SK-N-SH (cell line): ENCODE measurements at regions not wholly inside any gene's neighbourhood (a gene's known extent, or its start where the extent isn't known, plus 50 kb on each side); places are given as distances from the start of the nearest gene placed in this dataset.

Experiments
- CTCF ChIA-PET: fragments of 300-600, 350-600 bp; formaldehyde crosslinking; extraction: SDS; loops from one replicate; lab custom pipeline; 2021; lab: Yijun Ruan, JAX
- POLR2A ChIA-PET: fragments of 350-600 bp; sonication (Branson Sonifier 250); formaldehyde crosslinking; extraction: SDS; loops from one replicate; lab custom pipeline; 2020; ENCODE audit warnings: antibody characterized with exemption, inconsistent platforms; lab: Yijun Ruan, JAX
- DNase-seq: peaks from one replicate; pipeline ENCODE4 v3.0.0; 2012
- H2AFZ ChIP-seq: fragments of 200-600 bp; sonication (generic); 2 replicates; pipeline ENCODE4 v1.8.1; 2016; ENCODE audit warnings: antibody characterized with exemption, mild to moderate bottlenecking, low read depth
- H3F3A ChIP-seq: fragments of 200-600 bp; sonication (generic); replicated peaks from 2 replicates; pipeline ENCODE3; 2016; ENCODE audit warnings: antibody characterized with exemption, mild to moderate bottlenecking; ENCODE audit not compliant: insufficient read depth
- H3K27ac ChIP-seq, 2 experiments: fragments of 200-500 bp in 1 of 2; fragments of 200-600 bp in 1 of 2; sonication (Bioruptor generic) in 1 of 2; sonication (generic), shearing (Covaris generic) in 1 of 2; 2 replicates each; pipeline versions ENCODE4 v1.5.1 to v1.6.1; 2014 to 2016; ENCODE audit warnings: low read depth in 2 of 2, inconsistent platforms in 1 of 2, low read length in 1 of 2, mild to moderate bottlenecking in 1 of 2, mixed read lengths in 1 of 2
- H3K27me3 ChIP-seq: fragments of 200-600 bp; sonication (generic), shearing (Covaris generic); 2 replicates; pipeline ENCODE4 v1.6.1; 2016; ENCODE audit warnings: mixed run types; ENCODE audit not compliant: insufficient read depth
- H3K36me3 ChIP-seq, 2 experiments: fragments of 200-500 bp in 1 of 2; fragments of 200-600 bp in 1 of 2; sonication (Bioruptor generic) in 1 of 2; sonication (generic) in 1 of 2; replicated peaks in 1 of 2; 2 replicates each; pipeline versions ENCODE3 to v1.5.1; 2014 to 2016; ENCODE audit warnings: low read length in 1 of 2, mild to moderate bottlenecking in 1 of 2; ENCODE audit not compliant: insufficient read depth in 2 of 2, control insufficient read depth in 1 of 2
- H3K4me1 ChIP-seq, 2 experiments: fragments of 200-500 bp in 1 of 2; fragments of 200-600 bp in 1 of 2; sonication (Bioruptor generic) in 1 of 2; sonication (generic), shearing (Covaris generic) in 1 of 2; 2 replicates each; pipeline versions ENCODE4 v1.5.1 to v1.6.1; 2014 to 2016; ENCODE audit warnings: low read depth in 1 of 2, low read length in 1 of 2, mixed run types in 1 of 2; ENCODE audit not compliant: insufficient read depth in 2 of 2, control insufficient read depth in 1 of 2
- H3K4me2 ChIP-seq: fragments of 200-600 bp; sonication (generic), shearing (Covaris generic); 2 replicates; pipeline ENCODE4 v1.6.1; 2017; ENCODE audit warnings: mixed run types
- H3K4me3 ChIP-seq, 2 experiments: fragments of 200-500 bp in 1 of 2; fragments of 200-600 bp in 1 of 2; sonication (Bioruptor generic) in 1 of 2; sonication (generic), shearing (Covaris generic) in 1 of 2; 2 replicates each; pipeline versions ENCODE4 v1.5.1 to v1.8.1; 2014 to 2016; ENCODE audit warnings: low read depth in 2 of 2, inconsistent platforms in 1 of 2, low read length in 1 of 2, mild to moderate bottlenecking in 1 of 2, mixed read lengths in 1 of 2, moderate library complexity in 1 of 2
- H3K79me2 ChIP-seq: fragments of 200-600 bp; sonication (generic); 2 replicates; pipeline ENCODE4 v1.8.1; 2017; ENCODE audit warnings: mild to moderate bottlenecking; ENCODE audit not compliant: insufficient read depth
- H3K9ac ChIP-seq: fragments of 200-600 bp; sonication (generic); 2 replicates; pipeline ENCODE4 v1.6.1; 2017; ENCODE audit warnings: mixed run types
- H3K9me2 ChIP-seq: fragments of 200-600 bp; sonication (generic); 2 replicates; pipeline ENCODE4 v1.6.1; 2017; ENCODE audit warnings: mixed run types
- H3K9me3 ChIP-seq: fragments of 200-600 bp; sonication (generic); 2 replicates; pipeline ENCODE4 v1.6.1; 2017; ENCODE audit warnings: mixed run types, mild to moderate bottlenecking, moderate library complexity
- H4K20me1 ChIP-seq: fragments of 200-600 bp; sonication (generic); 2 replicates; pipeline ENCODE4 v1.6.1; 2017; ENCODE audit warnings: mild to moderate bottlenecking, mixed run types; ENCODE audit not compliant: insufficient read depth
- CHD2 ChIP-seq: fragments of 150-350 bp; IDR thresholded peaks from 2 replicates; pipeline ENCODE4 v1.6.1; 2018; ENCODE audit warnings: low read length; ENCODE audit not compliant: partially characterized antibody
- EP300 ChIP-seq, 2 experiments: IDR thresholded peaks; 2 replicates each; pipeline versions ENCODE4 v1.4.0 to v1.6.1; 2012; ENCODE audit warnings: borderline replicate concordance in 1 of 2, low read depth in 1 of 2, low read length in 1 of 2
- FOSL2 ChIP-seq: IDR thresholded peaks from 2 replicates; pipeline ENCODE4 v1.4.0; 2012; ENCODE audit warnings: low read depth, mild to moderate bottlenecking, moderate library complexity, borderline replicate concordance
- FOXJ3 ChIP-seq: sonication (generic); formaldehyde crosslinking; IDR thresholded peaks from 2 replicates; pipeline ENCODE4 v1.5.1; 2020; ENCODE audit warnings: mild to moderate bottlenecking, missing genetic modification reagents
- FOXM1 ChIP-seq: IDR thresholded peaks from 2 replicates; pipeline ENCODE4 v1.4.0; 2012; ENCODE audit warnings: low read depth, mild to moderate bottlenecking
- GABPA ChIP-seq: IDR thresholded peaks from 2 replicates; pipeline ENCODE4 v1.4.0; 2012; ENCODE audit warnings: low read depth, mild to moderate bottlenecking
- IRF3 ChIP-seq: fragments of 150-350 bp; IDR thresholded peaks from 2 replicates; pipeline ENCODE4 v1.6.1; 2016; ENCODE audit warnings: mild to moderate bottlenecking, low read depth, low read length
- MXI1 ChIP-seq: IDR thresholded peaks from 2 replicates; pipeline ENCODE4 v1.6.1; 2012; ENCODE audit warnings: mild to moderate bottlenecking, low read depth, low read length, improper control_type of control experiment
- NFIC ChIP-seq: IDR thresholded peaks from 2 replicates; pipeline ENCODE4 v1.4.0; 2012; ENCODE audit warnings: borderline replicate concordance
- NRF1 ChIP-seq: IDR thresholded peaks from 2 replicates; pipeline ENCODE4 v1.6.1; 2012; ENCODE audit warnings: low read depth, mild to moderate bottlenecking, low read length
- POLR2AphosphoS5 ChIP-seq: IDR thresholded peaks from 2 replicates; pipeline ENCODE4 v1.6.1; 2012; ENCODE audit warnings: low read depth, low read length
- RAD21 ChIP-seq: IDR thresholded peaks from 2 replicates; pipeline ENCODE4 v1.6.1; 2012; ENCODE audit warnings: mild to moderate bottlenecking, low read length
- SIN3A ChIP-seq: IDR thresholded peaks from 2 replicates; pipeline ENCODE4 v1.6.1; 2012; ENCODE audit warnings: low read depth, mild to moderate bottlenecking, low read length, moderate library complexity, borderline replicate concordance
- SMC3 ChIP-seq: IDR thresholded peaks from 2 replicates; pipeline ENCODE4 v1.6.1; 2012; ENCODE audit warnings: low read depth, low read length, improper control_type of control experiment
- TAF1 ChIP-seq: IDR thresholded peaks from 2 replicates; pipeline ENCODE4 v1.6.1; 2012; ENCODE audit warnings: low read depth, mild to moderate bottlenecking, low read length, moderate library complexity, borderline replicate concordance
- TCF12 ChIP-seq: IDR thresholded peaks from 2 replicates; pipeline ENCODE4 v1.4.0; 2012
- USF1 ChIP-seq: IDR thresholded peaks from 2 replicates; pipeline ENCODE4 v1.4.0; 2012; ENCODE audit warnings: low read depth, borderline replicate concordance
- WGBS: methylation state at CpG from one replicate; pipeline ENCODE4 v1.1.6; 2017; ENCODE audit warnings: low lambda C conversion rate; 5-methylcytosine and 5-hydroxymethylcytosine counted together
- TF ChIP-seq, protein P1 (sequence below): fragments of 200-600 bp; sonication (generic); IDR thresholded peaks from 2 replicates; pipeline ENCODE4 v1.6.1; 2017; ENCODE audit warnings: antibody characterized with exemption, mild to moderate bottlenecking, moderate library complexity
- TF ChIP-seq, protein P2 (sequence below): IDR thresholded peaks from 2 replicates; pipeline ENCODE4; 2012

GRCh38 chr4:187251896-187252295 is 528.2 kb upstream of the FAT1 start (continued):
- TF ChIP-seq, protein P1, sequence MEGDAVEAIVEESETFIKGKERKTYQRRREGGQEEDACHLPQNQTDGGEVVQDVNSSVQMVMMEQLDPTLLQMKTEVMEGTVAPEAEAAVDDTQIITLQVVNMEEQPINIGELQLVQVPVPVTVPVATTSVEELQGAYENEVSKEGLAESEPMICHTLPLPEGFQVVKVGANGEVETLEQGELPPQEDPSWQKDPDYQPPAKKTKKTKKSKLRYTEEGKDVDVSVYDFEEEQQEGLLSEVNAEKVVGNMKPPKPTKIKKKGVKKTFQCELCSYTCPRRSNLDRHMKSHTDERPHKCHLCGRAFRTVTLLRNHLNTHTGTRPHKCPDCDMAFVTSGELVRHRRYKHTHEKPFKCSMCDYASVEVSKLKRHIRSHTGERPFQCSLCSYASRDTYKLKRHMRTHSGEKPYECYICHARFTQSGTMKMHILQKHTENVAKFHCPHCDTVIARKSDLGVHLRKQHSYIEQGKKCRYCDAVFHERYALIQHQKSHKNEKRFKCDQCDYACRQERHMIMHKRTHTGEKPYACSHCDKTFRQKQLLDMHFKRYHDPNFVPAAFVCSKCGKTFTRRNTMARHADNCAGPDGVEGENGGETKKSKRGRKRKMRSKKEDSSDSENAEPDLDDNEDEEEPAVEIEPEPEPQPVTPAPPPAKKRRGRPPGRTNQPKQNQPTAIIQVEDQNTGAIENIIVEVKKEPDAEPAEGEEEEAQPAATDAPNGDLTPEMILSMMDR: no peak
- TF ChIP-seq RAD21: no peak

- Histone ChIP-seq H3K36me3 (no peaks in the 10 kb centered on the region), H3K4me1 (no peaks in the 10 kb centered on the region), H3K27me3 (peaks cover 4% of the 10 kb centered on the region; the same call in 1 of the 2 replicates), H3K4me3 (no peak overlapping the region), H3K4me2 (no peak overlapping the region), H3K9ac (no peak overlapping the region), H3K9me3 (no peaks in the 10 kb centered on the region), H3K79me2 (no peaks in the 10 kb centered on the region), H2AFZ (no peak overlapping the region), H3K27ac (no peak overlapping the region), H3K9me2 (no peaks in the 10 kb centered on the region), H4K20me1 (no peaks in the 10 kb centered on the region), H3F3A (no peaks in the 10 kb centered on the region)
- ChIA-PET CTCF (no interaction called here), POLR2A (no interaction called here)
- no peak for DNase-seq
- TF ChIP-seq RAD21: no peak
- no peak for TF ChIP-seq TAF1
- TF ChIP-seq, protein P1: no peak
- 41% methylated on average over 6 of the region's 6 CpGs for WGBS
These were observed 533.2 kb upstream of the FAT1 start for GRCh38 chr4:187256897-187257296.

- Histone ChIP-seq H3K9me2 (no peaks in the 10 kb centered on the region), H3K4me1 (no peaks in the 10 kb centered on the region), H3K27me3 (peaks cover 4% of the 10 kb centered on the region; the same call in 1 of the 2 replicates), H4K20me1 (no peaks in the 10 kb centered on the region), H3K36me3 (no peaks in the 10 kb centered on the region), H2AFZ (no peak overlapping the region), H3K9me3 (no peaks in the 10 kb centered on the region), H3K79me2 (no peaks in the 10 kb centered on the region), H3K4me2 (no peak overlapping the region), H3K9ac (no peak overlapping the region), H3K4me3 (no peak overlapping the region), H3F3A (no peaks in the 10 kb centered on the region), H3K27ac (no peak overlapping the region)
- no peak for DNase-seq
- 27% methylated on average over 7 of the region's 7 CpGs for WGBS
- ChIA-PET CTCF (no interaction called here), POLR2A (no interaction called here)
- TF ChIP-seq GABPA (no peak), FOSL2 (no peak), IRF3 (no peak), NRF1 (no peak), NFIC (no peak), USF1 (no peak), POLR2AphosphoS5 (no peak), SIN3A (no peak), FOXM1 (no peak), EP300 (IDR thresholded peaks at IDR 0.05; ENCODE audit: borderline replicate concordance in 1 of 2, low read depth in 1 of 2, low read length in 1 of 2) (no peak), CHD2 (no peak), SMC3 (no peak), TCF12 (no peak), FOXJ3 (CRISPR knock-in tag) (no peak), MXI1 (no peak)
- TF ChIP-seq, protein P2, sequence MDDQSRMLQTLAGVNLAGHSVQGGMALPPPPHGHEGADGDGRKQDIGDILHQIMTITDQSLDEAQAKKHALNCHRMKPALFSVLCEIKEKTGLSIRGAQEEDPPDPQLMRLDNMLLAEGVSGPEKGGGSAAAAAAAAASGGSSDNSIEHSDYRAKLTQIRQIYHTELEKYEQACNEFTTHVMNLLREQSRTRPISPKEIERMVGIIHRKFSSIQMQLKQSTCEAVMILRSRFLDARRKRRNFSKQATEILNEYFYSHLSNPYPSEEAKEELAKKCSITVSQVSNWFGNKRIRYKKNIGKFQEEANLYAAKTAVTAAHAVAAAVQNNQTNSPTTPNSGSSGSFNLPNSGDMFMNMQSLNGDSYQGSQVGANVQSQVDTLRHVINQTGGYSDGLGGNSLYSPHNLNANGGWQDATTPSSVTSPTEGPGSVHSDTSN: no peak
These were observed 535.2 kb upstream of the FAT1 start for GRCh38 chr4:187258651-187259401.
